A172 (cell line): ENCODE measurements at regions not wholly inside any gene's neighbourhood (a gene's known extent, or its start where the extent isn't known, plus 50 kb on each side); places are given as distances from the start of the nearest gene placed in this dataset.
"Not testable (repeated sequence)": the region's sequence is repeated elsewhere in the genome, so short reads cannot be mapped to it uniquely, and the experiment has no call there.

Experiments used
- DNase-seq: peaks from one replicate; pipeline ENCODE4 v3.0.0-alpha.2; 2015; ENCODE audit warnings: low spot score

DNA sequence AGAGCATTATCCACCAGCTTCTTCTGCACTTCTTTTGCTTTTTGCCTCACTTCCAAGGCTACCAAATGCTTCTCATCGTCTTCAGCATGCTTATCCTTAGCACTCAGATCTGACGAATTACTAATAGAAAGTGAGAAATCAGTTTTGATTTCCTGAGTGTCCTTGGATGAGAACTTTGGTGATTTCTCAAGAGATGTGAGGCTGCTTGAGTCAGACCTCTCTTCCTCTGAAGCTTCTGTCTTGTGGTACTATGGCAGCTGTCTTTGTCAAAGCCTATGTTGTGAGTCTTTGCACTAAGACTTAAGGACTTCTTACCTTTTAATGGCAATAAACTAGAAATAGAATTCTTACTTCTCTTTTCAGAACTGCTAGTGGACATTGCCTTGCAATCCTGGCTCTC lies 169.9 kb downstream of the CPE start:
- no peak for DNase-seq

DNA sequence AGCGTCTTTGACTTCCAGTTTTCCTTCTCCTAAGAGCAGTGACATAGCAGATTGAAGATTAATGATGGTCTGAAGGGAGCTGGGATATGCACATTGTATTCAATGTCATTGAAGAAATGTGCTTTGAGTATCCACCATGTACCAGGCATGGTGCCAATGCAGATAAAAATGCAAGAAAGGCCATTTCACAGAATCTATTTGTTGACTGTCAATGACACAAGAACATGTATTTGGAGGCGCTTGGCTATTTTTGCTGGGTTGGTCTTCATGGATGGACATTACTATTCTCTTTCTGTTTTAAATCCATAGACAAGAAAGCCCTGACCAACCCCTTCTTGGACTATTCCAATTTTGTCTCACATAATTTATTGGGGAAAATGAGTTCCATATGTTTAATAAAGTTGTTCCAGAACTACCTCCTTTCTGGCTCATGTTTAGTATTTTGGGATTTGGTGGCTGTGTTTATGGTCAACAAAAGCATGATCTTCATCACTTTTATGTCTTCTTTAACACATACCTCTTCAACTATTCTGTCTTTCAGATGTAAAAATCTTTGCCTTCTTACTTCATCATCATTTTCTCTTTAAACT lies 174.5 kb downstream of the CPE start:
- no peak for DNase-seq

DNA sequence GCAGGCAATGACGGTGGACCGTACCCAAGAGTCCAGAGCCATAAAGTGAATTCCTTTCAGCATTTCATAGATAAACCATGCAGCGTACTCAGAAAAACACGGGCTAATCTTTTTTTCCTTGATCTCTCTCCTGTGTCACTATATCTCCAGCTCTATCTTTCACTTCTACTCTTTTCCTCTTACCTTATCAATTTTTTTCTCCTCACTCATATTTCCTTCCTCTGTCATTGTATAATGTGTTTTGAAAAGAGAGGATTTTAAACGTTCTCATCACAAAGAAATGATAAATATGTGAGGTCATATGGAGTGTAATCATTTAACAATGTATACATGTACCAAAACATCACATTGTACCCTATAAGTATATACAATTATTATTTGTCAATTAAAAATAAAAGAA lies 176.5 kb downstream of the CPE start:
- DNase-seq: no peak

GRCh38 chr4:165556383-165556782 lies 177.6 kb downstream of the CPE start:
- DNase-seq: no peak

DNA sequence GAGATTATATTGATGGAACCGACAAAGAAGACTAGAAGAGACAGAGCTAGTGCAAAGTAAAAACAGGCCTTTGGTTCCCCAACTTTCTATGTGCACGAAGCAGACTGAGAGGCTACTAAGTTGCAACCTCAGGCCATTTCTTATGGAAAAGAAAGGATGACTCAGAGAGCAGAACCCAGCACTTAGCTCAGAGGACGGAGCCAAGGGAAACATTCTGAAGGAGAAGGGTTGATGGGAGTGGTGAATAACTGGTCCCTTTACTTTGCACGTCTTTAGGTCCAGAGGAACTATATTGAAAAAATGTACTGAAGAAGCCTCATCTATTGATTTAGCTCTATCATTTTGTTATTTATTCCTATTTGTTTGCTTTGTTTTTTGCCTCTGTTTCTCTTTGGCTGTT lies 182.1 kb downstream of the CPE start:
- no peak for DNase-seq

- DNase-seq: peak; percentile 27
Measured at GRCh38 chr4:165563851-165564250, 185.0 kb downstream of the CPE start.

DNA sequence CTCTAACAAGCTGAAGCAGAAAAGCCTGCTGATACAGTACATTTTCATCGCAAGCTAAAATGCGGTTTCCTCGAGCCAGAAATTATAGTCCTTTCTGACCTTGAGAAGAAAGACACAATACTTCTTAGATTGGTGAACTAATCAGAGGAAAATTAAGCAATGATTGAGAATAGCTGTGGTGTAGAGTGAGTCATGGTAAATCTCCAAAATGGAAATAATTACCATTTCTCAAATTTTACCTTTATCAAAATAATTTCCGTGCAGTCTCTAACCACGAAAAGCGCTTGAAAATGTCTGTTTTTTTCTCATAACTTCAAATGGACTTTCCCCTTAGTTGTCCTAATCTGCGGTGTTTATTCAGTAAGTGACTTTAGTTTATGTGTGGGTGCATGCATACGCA lies 190.2 kb downstream of the CPE start:
- no peak for DNase-seq

- not testable (repeated sequence) for DNase-seq
Measured at GRCh38 chr4:165571476-165571875, 192.7 kb downstream of the CPE start.

DNA sequence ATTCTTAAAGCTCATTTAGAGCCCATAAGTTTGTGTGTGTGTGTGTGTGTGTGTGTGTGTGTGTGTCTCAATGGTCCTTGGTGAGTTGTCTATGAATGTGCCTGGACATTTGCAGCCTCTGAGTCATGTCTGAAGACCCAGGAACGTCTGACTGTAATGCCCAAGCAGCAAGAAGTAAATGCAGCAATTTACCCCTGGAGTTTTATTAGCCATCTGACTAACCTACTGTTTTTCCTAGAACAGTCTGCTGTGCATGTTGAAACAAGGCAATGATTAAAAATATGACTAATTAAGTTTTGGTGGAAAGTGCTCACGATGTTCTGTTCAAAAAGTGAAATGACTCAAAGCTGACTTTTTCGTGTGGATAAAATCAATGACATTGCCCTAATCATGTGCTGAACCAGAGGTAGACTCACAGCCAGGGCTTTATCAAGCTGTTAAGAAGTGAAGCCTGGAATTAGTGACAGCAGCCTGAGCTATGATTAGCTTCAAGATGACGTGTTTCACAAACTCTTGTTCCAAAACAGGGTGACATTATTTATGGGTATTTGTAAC lies 201.6 kb downstream of the CPE start:
- DNase-seq: peak; percentile 87

GRCh38 chr4:165583341-165583740 lies 204.5 kb downstream of the CPE start:
- DNase-seq: no peak

GRCh38 chr4:165584916-165585315 lies 206.1 kb downstream of the CPE start:
- DNase-seq: no peak

- DNase-seq: no peak
Measured at GRCh38 chr4:165588534-165589315, 209.9 kb downstream of the CPE start.

GRCh38 chr4:165592386-165592785 lies 213.6 kb downstream of the CPE start:
- DNase-seq: peak; percentile 6

DNA sequence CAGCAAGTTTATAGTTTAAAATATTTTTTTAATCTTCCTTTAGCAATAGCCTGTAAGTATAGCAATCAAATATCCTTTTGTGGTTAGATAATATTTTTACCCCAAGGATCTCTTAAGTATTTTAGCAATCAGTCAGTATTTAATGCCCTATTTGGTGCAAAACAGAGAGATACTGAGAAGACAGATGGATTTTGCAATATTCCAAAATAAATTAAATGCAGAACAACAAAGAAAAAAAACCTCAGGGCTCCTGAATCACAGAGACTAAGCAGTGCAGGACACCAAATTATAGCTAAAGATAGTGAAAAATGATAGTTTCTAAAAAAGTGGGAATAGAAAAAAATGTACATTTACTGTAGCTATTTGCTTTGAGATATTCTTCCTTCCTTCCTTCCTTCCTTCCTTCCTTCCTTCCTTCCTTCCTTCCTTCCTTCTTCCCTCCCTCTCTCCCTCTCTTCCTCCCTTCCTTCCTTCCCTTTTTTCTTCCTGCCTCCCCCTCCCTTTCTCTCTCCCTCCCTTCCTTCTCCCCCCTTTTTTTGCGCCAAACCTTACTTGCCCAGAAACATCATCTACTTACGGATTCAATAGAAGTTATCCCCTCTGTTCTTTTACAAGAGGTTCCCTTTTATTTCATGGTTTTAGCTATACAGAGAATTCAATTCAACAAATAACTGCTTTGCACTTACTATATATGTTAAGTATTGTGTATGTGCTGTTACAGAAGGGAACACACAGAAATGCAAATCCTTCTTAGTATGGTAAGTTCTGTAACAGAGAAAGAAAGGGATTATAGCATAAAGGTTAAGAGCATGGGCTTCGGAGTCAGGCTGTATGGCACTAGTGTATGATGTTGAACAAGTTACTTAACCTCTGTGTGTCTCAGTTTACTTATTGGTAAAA lies 219.0 kb downstream of the CPE start:
- DNase-seq: no peak

DNA sequence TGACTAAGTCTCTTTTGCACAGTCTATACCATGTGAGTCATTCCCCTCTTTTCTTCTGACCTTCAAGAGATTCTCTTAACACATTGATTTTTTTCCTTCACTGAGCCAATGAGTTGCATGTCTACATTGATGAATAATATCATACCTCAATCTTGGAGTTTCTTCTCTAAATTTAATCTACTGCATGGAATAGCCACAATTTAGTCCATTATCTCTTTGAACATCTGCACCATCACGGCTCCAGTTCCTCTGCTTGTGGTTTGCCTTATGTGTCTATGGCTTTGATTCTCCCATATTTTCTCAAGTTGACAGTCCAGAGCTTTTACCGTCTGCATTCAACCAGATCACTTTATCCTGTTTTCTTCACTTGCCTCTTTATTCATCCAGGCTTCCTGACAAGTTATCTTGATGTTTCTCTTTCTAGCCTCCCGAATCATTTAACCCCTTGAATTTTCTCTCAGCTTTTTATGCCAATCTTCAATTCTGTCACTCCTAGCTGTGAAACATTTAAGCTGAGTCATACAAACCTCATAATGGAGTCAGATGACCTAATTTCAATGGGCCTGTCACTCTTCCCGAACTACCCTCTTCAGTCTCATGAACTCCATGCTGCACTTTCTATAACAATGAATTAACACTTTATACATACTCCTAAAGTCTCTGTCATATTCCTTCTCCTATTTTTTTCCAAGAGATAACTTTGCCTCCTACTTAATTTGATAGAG lies 222.3 kb downstream of the CPE start:
- DNase-seq: peak; percentile 14

- no peak for DNase-seq
Measured at GRCh38 chr4:165602621-165603020, 223.8 kb downstream of the CPE start.

- DNase-seq: no peak
Measured at GRCh38 chr4:165604181-165604580, 225.4 kb downstream of the CPE start.

GRCh38 chr4:165605811-165606210 lies 227.0 kb downstream of the CPE start:
- DNase-seq: no peak

GRCh38 chr4:165606465-165607205 lies 227.8 kb downstream of the CPE start:
- no peak for DNase-seq

DNA sequence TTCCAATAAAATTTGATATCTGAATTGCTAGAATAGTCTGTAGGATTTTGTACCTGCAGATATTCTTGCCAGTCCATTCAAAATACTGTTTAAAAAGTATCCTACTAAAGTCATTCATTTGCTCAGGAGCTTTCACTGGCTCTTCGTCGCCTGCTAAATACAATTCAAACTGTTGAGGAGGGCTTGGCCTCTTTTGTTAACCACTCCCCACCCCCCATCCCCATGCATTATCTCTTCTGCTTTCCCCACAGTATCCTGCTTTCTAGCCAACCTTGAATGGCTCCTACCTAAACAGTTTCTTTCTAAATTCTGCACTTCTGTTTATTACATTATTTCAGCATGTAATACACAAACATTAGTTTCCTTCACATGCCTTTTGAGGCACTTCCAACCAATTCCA lies 230.8 kb downstream of the CPE start:
- DNase-seq: no peak
